ENCODE measurements at regions not wholly inside any gene's neighbourhood (a gene's known extent, or its start where the extent isn't known, plus 50 kb on each side); places are given as distances from the start of the nearest gene placed in this dataset.
"Not testable (repeated sequence)": the region's sequence is repeated elsewhere in the genome, so short reads cannot be mapped to it uniquely, and the experiment has no call there.

- Histone ChIP-seq H3K27ac (ENCODE audit: low read length) (no peak overlapping the region), H3K9me3 (ENCODE audit: control insufficient read depth, low read depth, low read length) (no peaks in the 10 kb centered on the region), H3K36me3 (ENCODE audit: control insufficient read depth, low read depth, low read length) (no peaks in the 10 kb centered on the region), H3K27me3 (ENCODE audit: control insufficient read depth, insufficient read depth, low read length) (no peaks in the 10 kb centered on the region), H3K9ac (ENCODE audit: low read length) (no peak overlapping the region), H3K4me1 (ENCODE audit: control insufficient read depth, low read depth, low read length) (peaks cover 6% of the 10 kb centered on the region), H3K4me3 (ENCODE audit: low read length) (no peak overlapping the region)
These were observed 416.3 kb downstream of the BUD13 start for GRCh38 chr11:116356451-116356850.

- Histone ChIP-seq H3K4me3 (ENCODE audit: low read length) (no peak overlapping the region), H3K9ac (ENCODE audit: low read length) (no peak overlapping the region), H3K27me3 (ENCODE audit: control insufficient read depth, insufficient read depth, low read length) (no peaks in the 10 kb centered on the region), H3K4me1 (ENCODE audit: control insufficient read depth, low read depth, low read length) (peaks cover 5% of the 10 kb centered on the region), H3K36me3 (ENCODE audit: control insufficient read depth, low read depth, low read length) (no peaks in the 10 kb centered on the region), H3K9me3 (ENCODE audit: control insufficient read depth, low read depth, low read length) (no peaks in the 10 kb centered on the region), H3K27ac (ENCODE audit: low read length) (no peak overlapping the region)
These were observed 417.7 kb downstream of the BUD13 start for GRCh38 chr11:116355104-116355503.

GRCh38 chr11:116353589-116353988 is 419.2 kb downstream of the BUD13 start:
- no peaks in the 10 kb centered on the region for H3K27me3 ChIP-seq (ENCODE audit: control insufficient read depth, insufficient read depth, low read length)
- H3K4me1 ChIP-seq (ENCODE audit: control insufficient read depth, low read depth, low read length), result peaks cover 5% of the 10 kb centered on the region
- H3K27ac ChIP-seq (ENCODE audit: low read length), result no peak overlapping the region
- no peak overlapping the region for H3K4me3 ChIP-seq (ENCODE audit: low read length)
- no peaks in the 10 kb centered on the region for H3K36me3 ChIP-seq (ENCODE audit: control insufficient read depth, low read depth, low read length)
- H3K9ac ChIP-seq (ENCODE audit: low read length), result no peak overlapping the region
- no peaks in the 10 kb centered on the region for H3K9me3 ChIP-seq (ENCODE audit: control insufficient read depth, low read depth, low read length)

- Histone ChIP-seq H3K27ac (ENCODE audit: low read length) (no peak overlapping the region), H3K36me3 (ENCODE audit: control insufficient read depth, low read depth, low read length) (no peaks in the 10 kb centered on the region), H3K4me3 (ENCODE audit: low read length) (no peak overlapping the region), H3K9ac (ENCODE audit: low read length) (no peak overlapping the region), H3K27me3 (ENCODE audit: control insufficient read depth, insufficient read depth, low read length) (no peaks in the 10 kb centered on the region), H3K9me3 (ENCODE audit: control insufficient read depth, low read depth, low read length) (no peaks in the 10 kb centered on the region), H3K4me1 (ENCODE audit: control insufficient read depth, low read depth, low read length) (peaks cover 5% of the 10 kb centered on the region)
These were observed 419.9 kb downstream of the BUD13 start for GRCh38 chr11:116352881-116353280.

GRCh38 chr11:116348226-116348625 is 424.6 kb downstream of the BUD13 start:
- no peaks in the 10 kb centered on the region for H3K36me3 ChIP-seq (ENCODE audit: control insufficient read depth, low read depth, low read length)
- no peaks in the 10 kb centered on the region for H3K27me3 ChIP-seq (ENCODE audit: control insufficient read depth, insufficient read depth, low read length)
- H3K9me3 ChIP-seq (ENCODE audit: control insufficient read depth, low read depth, low read length), result no peaks in the 10 kb centered on the region
- no peak overlapping the region for H3K9ac ChIP-seq (ENCODE audit: low read length)
- H3K4me3 ChIP-seq (ENCODE audit: low read length), result no peak overlapping the region
- no peaks in the 10 kb centered on the region for H3K4me1 ChIP-seq (ENCODE audit: control insufficient read depth, low read depth, low read length)
- H3K27ac ChIP-seq (ENCODE audit: low read length), result no peak overlapping the region

- Histone ChIP-seq H3K36me3 (ENCODE audit: control insufficient read depth, low read depth, low read length) (no peaks in the 10 kb centered on the region), H3K27me3 (ENCODE audit: control insufficient read depth, insufficient read depth, low read length) (no peaks in the 10 kb centered on the region), H3K9me3 (ENCODE audit: control insufficient read depth, low read depth, low read length) (no peaks in the 10 kb centered on the region), H3K4me1 (ENCODE audit: control insufficient read depth, low read depth, low read length) (no peaks in the 10 kb centered on the region), H3K27ac (ENCODE audit: low read length) (no peak overlapping the region), H3K4me3 (ENCODE audit: low read length) (no peak overlapping the region), H3K9ac (ENCODE audit: low read length) (no peak overlapping the region)
These were observed 427.2 kb downstream of the BUD13 start for GRCh38 chr11:116345575-116345974.

GRCh38 chr11:116344601-116345000 is 428.2 kb downstream of the BUD13 start:
- Histone ChIP-seq H3K27me3 (ENCODE audit: control insufficient read depth, insufficient read depth, low read length) (no peaks in the 10 kb centered on the region), H3K9ac (ENCODE audit: low read length) (no peak overlapping the region), H3K27ac (ENCODE audit: low read length) (no peak overlapping the region), H3K9me3 (ENCODE audit: control insufficient read depth, low read depth, low read length) (no peaks in the 10 kb centered on the region), H3K4me1 (ENCODE audit: control insufficient read depth, low read depth, low read length) (no peaks in the 10 kb centered on the region), H3K4me3 (ENCODE audit: low read length) (no peak overlapping the region), H3K36me3 (ENCODE audit: control insufficient read depth, low read depth, low read length) (no peaks in the 10 kb centered on the region)

GRCh38 chr11:116343270-116343669 is 429.5 kb downstream of the BUD13 start:
- Histone ChIP-seq H3K4me3 (ENCODE audit: low read length) (no peak overlapping the region), H3K27me3 (ENCODE audit: control insufficient read depth, insufficient read depth, low read length) (no peaks in the 10 kb centered on the region), H3K4me1 (ENCODE audit: control insufficient read depth, low read depth, low read length) (no peaks in the 10 kb centered on the region), H3K9me3 (ENCODE audit: control insufficient read depth, low read depth, low read length) (no peaks in the 10 kb centered on the region), H3K36me3 (ENCODE audit: control insufficient read depth, low read depth, low read length) (no peaks in the 10 kb centered on the region), H3K27ac (ENCODE audit: low read length) (no peak overlapping the region), H3K9ac (ENCODE audit: low read length) (no peak overlapping the region)

GRCh38 chr11:116342148-116342547 is 430.6 kb downstream of the BUD13 start:
- H3K27ac ChIP-seq (ENCODE audit: low read length), result no peak overlapping the region
- no peaks in the 10 kb centered on the region for H3K9me3 ChIP-seq (ENCODE audit: control insufficient read depth, low read depth, low read length)
- H3K36me3 ChIP-seq (ENCODE audit: control insufficient read depth, low read depth, low read length), result no peaks in the 10 kb centered on the region
- no peaks in the 10 kb centered on the region for H3K4me1 ChIP-seq (ENCODE audit: control insufficient read depth, low read depth, low read length)
- no peaks in the 10 kb centered on the region for H3K27me3 ChIP-seq (ENCODE audit: control insufficient read depth, insufficient read depth, low read length)
- H3K9ac ChIP-seq (ENCODE audit: low read length), result no peak overlapping the region
- H3K4me3 ChIP-seq (ENCODE audit: low read length), result no peak overlapping the region

- Histone ChIP-seq H3K9ac (ENCODE audit: low read length) (no peak overlapping the region), H3K36me3 (ENCODE audit: control insufficient read depth, low read depth, low read length) (no peaks in the 10 kb centered on the region), H3K27ac (ENCODE audit: low read length) (no peak overlapping the region), H3K27me3 (ENCODE audit: control insufficient read depth, insufficient read depth, low read length) (no peaks in the 10 kb centered on the region), H3K4me3 (ENCODE audit: low read length) (no peak overlapping the region), H3K9me3 (ENCODE audit: control insufficient read depth, low read depth, low read length) (no peaks in the 10 kb centered on the region), H3K4me1 (ENCODE audit: control insufficient read depth, low read depth, low read length) (peaks cover 1% of the 10 kb centered on the region)
These were observed 433.3 kb downstream of the BUD13 start for GRCh38 chr11:116339306-116340098.

- H3K36me3 ChIP-seq (ENCODE audit: control insufficient read depth, low read depth, low read length); H3K27me3 ChIP-seq (ENCODE audit: control insufficient read depth, insufficient read depth, low read length); H3K9ac ChIP-seq (ENCODE audit: low read length); H3K9me3 ChIP-seq (ENCODE audit: control insufficient read depth, low read depth, low read length); H3K4me3 ChIP-seq (ENCODE audit: low read length); H3K4me1 ChIP-seq (ENCODE audit: control insufficient read depth, low read depth, low read length); H3K27ac ChIP-seq (ENCODE audit: low read length): not testable (repeated sequence)
These were observed 434.3 kb downstream of the BUD13 start for GRCh38 chr11:116338500-116338899.

- Histone ChIP-seq H3K27ac (ENCODE audit: low read length) (no peak overlapping the region), H3K9ac (ENCODE audit: low read length) (no peak overlapping the region), H3K36me3 (ENCODE audit: control insufficient read depth, low read depth, low read length) (no peaks in the 10 kb centered on the region)
These were observed 436.2 kb downstream of the BUD13 start for GRCh38 chr11:116336540-116336939.

More at GRCh38 chr11:116336540-116336939, 436.2 kb downstream of the BUD13 start:
- Histone ChIP-seq H3K4me1 (ENCODE audit: control insufficient read depth, low read depth, low read length) (peaks cover 3% of the 10 kb centered on the region), H3K4me3 (ENCODE audit: low read length) (no peak overlapping the region), H3K9me3 (ENCODE audit: control insufficient read depth, low read depth, low read length) (no peaks in the 10 kb centered on the region), H3K27me3 (ENCODE audit: control insufficient read depth, insufficient read depth, low read length) (no peaks in the 10 kb centered on the region)

Data from iPS-18a (cell line).